ENCODE measurements at regions not wholly inside any gene's neighbourhood (a gene's known extent, or its start where the extent isn't known, plus 50 kb on each side); places are given as distances from the start of the nearest gene placed in this dataset.
A peak's percentile ranks its signal among the peaks of the same experiment; 100 is the strongest.

- DNase-seq (ENCODE audit: low read depth, low spot score): no peak
- POLR2A ChIA-PET: no interaction called here
- CTCF ChIA-PET: no interaction called here
- no peak overlapping the region for H3K4me3 ChIP-seq (ENCODE audit: low read depth, low read length)
- no peaks in the 10 kb centered on the region for H3K27me3 ChIP-seq (ENCODE audit: control insufficient read depth, insufficient read depth, low read length)
- no peaks in the 10 kb centered on the region for H3K9me3 ChIP-seq (ENCODE audit: control insufficient read depth, insufficient read depth, low read length)
- TF ChIP-seq CTCF (IDR thresholded peaks at IDR 0.05; ENCODE audit: low read depth, low read length): no peak
- H3K27ac ChIP-seq (ENCODE audit: low read depth, low read length): no peak overlapping the region
Measured at GRCh38 chr3:180306691-180307090, 270.0 kb upstream of the PEX5L start.

GRCh38 chr3:180311242-180311641 is 274.5 kb upstream of the PEX5L start:
- ChIA-PET POLR2A (no interaction called here), CTCF (no interaction called here)
- no peaks in the 10 kb centered on the region for H3K9me3 ChIP-seq (ENCODE audit: control insufficient read depth, insufficient read depth, low read length)
- TF ChIP-seq CTCF (IDR thresholded peaks at IDR 0.05; ENCODE audit: low read depth, low read length): no peak
- no peak overlapping the region for H3K27ac ChIP-seq (ENCODE audit: low read depth, low read length)
- no peaks in the 10 kb centered on the region for H3K27me3 ChIP-seq (ENCODE audit: control insufficient read depth, insufficient read depth, low read length)
- no peak for DNase-seq (ENCODE audit: low read depth, low spot score)
- no peak overlapping the region for H3K4me3 ChIP-seq (ENCODE audit: low read depth, low read length)

- no peaks in the 10 kb centered on the region for H3K27me3 ChIP-seq (ENCODE audit: control insufficient read depth, insufficient read depth, low read length)
- H3K9me3 ChIP-seq (ENCODE audit: control insufficient read depth, insufficient read depth, low read length): no peaks in the 10 kb centered on the region
- ChIA-PET CTCF (no interaction called here), POLR2A (no interaction called here)
- DNase-seq (ENCODE audit: low read depth, low spot score): no peak
- no peak overlapping the region for H3K27ac ChIP-seq (ENCODE audit: low read depth, low read length)
- no peak overlapping the region for H3K4me3 ChIP-seq (ENCODE audit: low read depth, low read length)
- no peak for TF ChIP-seq CTCF (IDR thresholded peaks at IDR 0.05; ENCODE audit: low read depth, low read length)
Measured at GRCh38 chr3:180316321-180316720, 279.6 kb upstream of the PEX5L start.

GRCh38 chr3:180319461-180319860 is 282.5 kb upstream of the TTC14 start:
- H3K27ac ChIP-seq (ENCODE audit: low read depth, low read length): peak overlapping the region; percentile 57
- TF ChIP-seq CTCF (IDR thresholded peaks at IDR 0.05; ENCODE audit: low read depth, low read length): no peak
- CTCF ChIA-PET: no interaction called here
- POLR2A ChIA-PET: no interaction called here
- DNase-seq (ENCODE audit: low read depth, low spot score): peak; percentile 4
- H3K27me3 ChIP-seq (ENCODE audit: control insufficient read depth, insufficient read depth, low read length): no peaks in the 10 kb centered on the region
- H3K9me3 ChIP-seq (ENCODE audit: control insufficient read depth, insufficient read depth, low read length): peaks cover 5% of the 10 kb centered on the region; the same call in 1 of the 2 replicates
- no peak overlapping the region for H3K4me3 ChIP-seq (ENCODE audit: low read depth, low read length)

- TF ChIP-seq CTCF (IDR thresholded peaks at IDR 0.05; ENCODE audit: low read depth, low read length): no peak
- ChIA-PET CTCF (no interaction called here), POLR2A (no interaction called here)
- H3K27me3 ChIP-seq (ENCODE audit: control insufficient read depth, insufficient read depth, low read length): no peaks in the 10 kb centered on the region
- H3K27ac ChIP-seq (ENCODE audit: low read depth, low read length): no peak overlapping the region
- no peak for DNase-seq (ENCODE audit: low read depth, low spot score)
- H3K9me3 ChIP-seq (ENCODE audit: control insufficient read depth, insufficient read depth, low read length): peaks cover 10% of the 10 kb centered on the region; the same call in 1 of the 2 replicates
- no peak overlapping the region for H3K4me3 ChIP-seq (ENCODE audit: low read depth, low read length)
Measured at GRCh38 chr3:180320631-180321030, 281.3 kb upstream of the TTC14 start.
